ENCODE measurements at regions not wholly inside any gene's neighbourhood (a gene's known extent, or its start where the extent isn't known, plus 50 kb on each side); places are given as distances from the start of the nearest gene placed in this dataset.

- Histone ChIP-seq H4K91ac (ENCODE audit: insufficient read depth, low read depth, low read length) (no peak overlapping the region), H3K9me1 (ENCODE audit: insufficient read depth, low read length) (no peaks in the 10 kb centered on the region), H3K79me1 (ENCODE audit: low read depth in 1 of 2, low read length in 2 of 2) (no peaks in the 10 kb centered on the region), H2BK5ac (ENCODE audit: low read depth, low read length, poor library complexity, severe bottlenecking) (no peak overlapping the region), H3K36me3 (ENCODE audit: control insufficient read depth, insufficient read depth, low read length) (no peaks in the 10 kb centered on the region), H3K4me3 (ENCODE audit: insufficient read depth, low read depth, low read length) (no peak overlapping the region), H3K4me2 (ENCODE audit: low read depth, low read length) (no peak overlapping the region), H2AK9ac (replicated peaks; ENCODE audit: low read depth, low read length, poor library complexity) (no peak overlapping the region), H2AFZ (replicated peaks; ENCODE audit: low read length, poor library complexity) (no peak overlapping the region), H3K9ac (ENCODE audit: low read depth, low read length) (no peak overlapping the region), H3K14ac (replicated peaks; ENCODE audit: low read depth, low read length) (no peak overlapping the region), H4K20me1 (ENCODE audit: insufficient read depth, low read length) (no peaks in the 10 kb centered on the region), H3K27ac (ENCODE audit: insufficient read depth, low read length) (no peak overlapping the region), H3K18ac (ENCODE audit: low read depth, low read length) (no peak overlapping the region), H2BK20ac (ENCODE audit: low read depth, low read length) (no peak overlapping the region), H3K56ac (ENCODE audit: extremely low read depth, insufficient read depth, low read length) (no peak overlapping the region), H3K23ac (ENCODE audit: low read depth, low read length) (no peak overlapping the region), H3K4ac (ENCODE audit: low read depth, low read length) (no peak overlapping the region), H2AK5ac (ENCODE audit: low read depth, low read length) (no peak overlapping the region), H3K27me3 (ENCODE audit: control insufficient read depth, insufficient read depth, low read length) (no peaks in the 10 kb centered on the region), H2BK15ac (ENCODE audit: low read depth, low read length) (no peak overlapping the region), H3K9me3 (ENCODE audit: control insufficient read depth, insufficient read depth, low read length) (no peaks in the 10 kb centered on the region; the same call in 1 of the 2 replicates), H4K8ac (ENCODE audit: low read depth in 2 of 2, low read length in 2 of 2) (no peak overlapping the region), H3K4me1 (ENCODE audit: control insufficient read depth, insufficient read depth, low read length) (no peaks in the 10 kb centered on the region), H2BK120ac (ENCODE audit: low read depth, low read length) (no peak overlapping the region), H4K5ac (ENCODE audit: low read depth, low read length) (no peak overlapping the region)
- no TSS peak for BruUV-seq (replicated peaks)
- intact Hi-C loops (cut with micrococcal nuclease) = no loop called here
- WGBS, 2 experiments (ENCODE audit: extremely low coverage in 2 of 2, insufficient read length in 1 of 2) = no CpG with 5 or more reads among the region's 2 CpGs
- in situ Hi-C loops (cut with MboI; ENCODE audit: low sequenced_read_pairs) = no loop called here
- TF ChIP-seq CTCF (conservative IDR thresholded peaks at IDR 0.05; ENCODE audit: low read depth, low read length) = no peak
- TF ChIP-seq ELK1 (IDR thresholded peaks at IDR 0.05; ENCODE audit: borderline replicate concordance, low read depth, low read length) = no peak
- no peak for TF ChIP-seq MXI1 (IDR thresholded peaks at IDR 0.05; ENCODE audit: borderline replicate concordance, low read depth, low read length)
- no peak for TF ChIP-seq MAFK (IDR thresholded peaks at IDR 0.05; ENCODE audit: low read depth, low read length)
- no peak for TF ChIP-seq RAD21 (IDR thresholded peaks at IDR 0.05; ENCODE audit: low read length)
- TF ChIP-seq CEBPB (IDR thresholded peaks at IDR 0.05; ENCODE audit: low read depth, low read length) = no peak
- no peak for TF ChIP-seq FOS (IDR thresholded peaks at IDR 0.05; ENCODE audit: low read depth, low read length)
- TF ChIP-seq MAZ (IDR thresholded peaks at IDR 0.05; ENCODE audit: borderline replicate concordance, low read depth, low read length) = no peak
- no peak for TF ChIP-seq SMC3 (IDR thresholded peaks at IDR 0.05; ENCODE audit: low read depth, low read length)
- no peak for TF ChIP-seq RCOR1 (IDR thresholded peaks at IDR 0.05; ENCODE audit: insufficient replicate concordance, low read length)
- TF ChIP-seq BHLHE40 (IDR thresholded peaks at IDR 0.05; ENCODE audit: low read depth, low read length) = no peak
- dilution Hi-C loops (cut with HindIII; ENCODE audit: low sequenced_read_pairs, unreplicated experiment) = no loop called here
- ChIA-PET POLR2A (ENCODE audit: unreplicated experiment) (no interaction called here), CTCF (no interaction called here)
- ATAC-seq (ENCODE audit: low read depth) = no peak
- DNase-seq = no peak
These were observed 812.1 kb upstream of the MIR17HG start for GRCh38 chr13:90535421-90535820.

Data from IMR-90 (cell line).